BJ (cell line): ENCODE measurements at regions not wholly inside any gene's neighbourhood (a gene's known extent, or its start where the extent isn't known, plus 50 kb on each side); places are given as distances from the start of the nearest gene placed in this dataset.

Source experiments
- CTCF ChIA-PET: fragments of 350-600 bp; formaldehyde crosslinking; extraction: SDS; loops from one replicate; lab custom pipeline; 2021; ENCODE audit warnings: antibody characterized with exemption, inconsistent platforms; lab: Yijun Ruan, JAX
- POLR2A ChIA-PET: fragments of 300-600 bp; sonication (Branson Sonifier 250); formaldehyde crosslinking; extraction: SDS; loops from one replicate; lab custom pipeline; 2021; ENCODE audit warnings: antibody characterized with exemption; lab: Charles Lee
- DNase-seq: peaks from one replicate; pipeline ENCODE4 v3.0.0-alpha.2; 2011; ENCODE audit warnings: low read depth
- H3K27me3 ChIP-seq: 2 replicates; pipeline ENCODE4 v1.6.0; 2011; ENCODE audit warnings: low read length; ENCODE audit not compliant: control insufficient read depth, insufficient read depth
- H3K36me3 ChIP-seq: 2 replicates; pipeline ENCODE4 v1.5.1; 2011; ENCODE audit warnings: low read length; ENCODE audit not compliant: control insufficient read depth, insufficient read depth
- H3K4me3 ChIP-seq: 2 replicates; pipeline ENCODE4 v1.5.1; 2011; ENCODE audit warnings: low read depth, mild to moderate bottlenecking, control low read depth, low read length
- TF ChIP-seq, protein P1 (sequence below): IDR thresholded peaks from 2 replicates; pipeline ENCODE4 v1.5.1; 2011; ENCODE audit warnings: low read depth, mild to moderate bottlenecking, control low read depth, inconsistent platforms, low read length, moderate library complexity; ENCODE audit not compliant: insufficient read depth

GRCh38 chr4:141513866-141514265 is 122.5 kb upstream of the IL15 start:
- Histone ChIP-seq H3K36me3 (no peaks in the 10 kb centered on the region), H3K27me3 (no peaks in the 10 kb centered on the region), H3K4me3 (no peak overlapping the region)
- ChIA-PET CTCF (no interaction called here), POLR2A (no interaction called here)
- TF ChIP-seq, protein P1, sequence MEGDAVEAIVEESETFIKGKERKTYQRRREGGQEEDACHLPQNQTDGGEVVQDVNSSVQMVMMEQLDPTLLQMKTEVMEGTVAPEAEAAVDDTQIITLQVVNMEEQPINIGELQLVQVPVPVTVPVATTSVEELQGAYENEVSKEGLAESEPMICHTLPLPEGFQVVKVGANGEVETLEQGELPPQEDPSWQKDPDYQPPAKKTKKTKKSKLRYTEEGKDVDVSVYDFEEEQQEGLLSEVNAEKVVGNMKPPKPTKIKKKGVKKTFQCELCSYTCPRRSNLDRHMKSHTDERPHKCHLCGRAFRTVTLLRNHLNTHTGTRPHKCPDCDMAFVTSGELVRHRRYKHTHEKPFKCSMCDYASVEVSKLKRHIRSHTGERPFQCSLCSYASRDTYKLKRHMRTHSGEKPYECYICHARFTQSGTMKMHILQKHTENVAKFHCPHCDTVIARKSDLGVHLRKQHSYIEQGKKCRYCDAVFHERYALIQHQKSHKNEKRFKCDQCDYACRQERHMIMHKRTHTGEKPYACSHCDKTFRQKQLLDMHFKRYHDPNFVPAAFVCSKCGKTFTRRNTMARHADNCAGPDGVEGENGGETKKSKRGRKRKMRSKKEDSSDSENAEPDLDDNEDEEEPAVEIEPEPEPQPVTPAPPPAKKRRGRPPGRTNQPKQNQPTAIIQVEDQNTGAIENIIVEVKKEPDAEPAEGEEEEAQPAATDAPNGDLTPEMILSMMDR = no peak
- DNase-seq = no peak

- ChIA-PET CTCF (interaction anchor here (1.1 kb wide), 1 partner anchor 284 kb away, joined by 3 read pairs; no protein-coding TSS in a partner anchor), POLR2A (no interaction called here)
- Histone ChIP-seq H3K4me3 (no peak overlapping the region), H3K27me3 (no peaks in the 10 kb centered on the region), H3K36me3 (no peaks in the 10 kb centered on the region)
- DNase-seq = no peak
- TF ChIP-seq, protein P1 = no peak
Measured at GRCh38 chr4:141518222-141518621, 118.2 kb upstream of the IL15 start.

- ChIA-PET CTCF (no interaction called here), POLR2A (no interaction called here)
- Histone ChIP-seq H3K4me3 (no peak overlapping the region), H3K36me3 (no peaks in the 10 kb centered on the region), H3K27me3 (no peaks in the 10 kb centered on the region)
- TF ChIP-seq, protein P1 = no peak
- peak; percentile 39 for DNase-seq
Measured at GRCh38 chr4:141524116-141524515, 112.3 kb upstream of the IL15 start.

DNA sequence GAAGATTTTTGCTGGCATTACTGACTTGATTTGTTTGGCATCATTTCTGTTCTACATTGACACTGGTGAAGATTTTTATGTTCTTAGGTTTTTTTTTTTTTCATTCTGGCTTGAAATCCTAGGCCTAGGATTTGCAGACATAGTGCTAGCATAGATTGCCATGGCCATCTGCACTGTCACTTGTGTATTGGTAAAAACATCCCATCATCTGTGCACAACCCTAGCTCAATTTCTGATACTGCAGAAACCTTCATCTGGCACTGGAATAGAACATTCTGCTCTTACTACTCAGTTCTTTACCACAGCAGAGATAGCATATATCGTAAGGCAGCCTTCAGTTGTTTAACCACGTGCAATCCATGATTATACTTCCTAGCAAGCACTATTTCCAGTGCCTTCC is 111.5 kb upstream of the IL15 start:
- H3K36me3 ChIP-seq = no peaks in the 10 kb centered on the region
- POLR2A ChIA-PET = interaction anchor here (0.6 kb wide), 1 partner anchor 43 kb away, joined by 5 read pairs; no protein-coding TSS in a partner anchor
- TF ChIP-seq, protein P1 = no peak
- no peaks in the 10 kb centered on the region for H3K27me3 ChIP-seq
- H3K4me3 ChIP-seq = no peak overlapping the region
- CTCF ChIA-PET = interaction anchor here (0.8 to 1.2 kb wide), 2 partner anchors 9 to 40 kb away, joined by 3 read pairs; no protein-coding TSS in a partner anchor
- DNase-seq = no peak

GRCh38 chr4:141530627-141531026 is 105.8 kb upstream of the IL15 start:
- CTCF ChIA-PET = no interaction called here
- H3K36me3 ChIP-seq = no peaks in the 10 kb centered on the region
- H3K27me3 ChIP-seq = no peaks in the 10 kb centered on the region
- POLR2A ChIA-PET = no interaction called here
- H3K4me3 ChIP-seq = no peak overlapping the region
- TF ChIP-seq, protein P1 = no peak
- no peak for DNase-seq
